K562 (cell line): ENCODE measurements at regions not wholly inside any gene's neighbourhood (a gene's known extent, or its start where the extent isn't known, plus 50 kb on each side); places are given as distances from the start of the nearest gene placed in this dataset.

Source experiments
- ATAC-seq: fragments of 200-7000 bp; cut with Tn5 transposase; 3 replicates; pipeline ENCODE4 v1.9.1; 2020; ENCODE audit warnings: moderate library complexity
- BruUV-seq: library from RNA; stranded (reverse); fragments of 400-500 nt; replicated peaks from 2 replicates; lab custom pipeline; 2021; lab: Mats Ljungman, UMichigan
- CTCF ChIA-PET: fragments of 300-600 bp; formaldehyde crosslinking; extraction: SDS; loops from one replicate; lab custom pipeline; 2021; ENCODE audit warnings: low intra/inter-chr PET ratio; lab: Yijun Ruan, JAX
- POLR2A ChIA-PET: fragments of 300-600, 350-650 bp; sonication (Branson Sonifier 250); formaldehyde crosslinking; extraction: SDS; loops from one replicate; lab custom pipeline; 2021; ENCODE audit warnings: antibody characterized with exemption, inconsistent platforms; lab: Yijun Ruan, JAX
- DNase-seq, 4 experiments: peaks; one replicate each; pipeline versions ENCODE4 v3.0.0 to v3.0.0-alpha.2; 2011 to 2018; ENCODE audit warnings: low spot score in 3 of 4, mixed read lengths in 3 of 4; ENCODE audit errors: extremely low read depth in 1 of 4
- FAIRE-seq: peaks from 2 replicates; lab custom pipeline; 2011; peaks lifted over from hg19 to GRCh38; lab: Jason Lieb, UNC
- H2AFZ ChIP-seq: 2 replicates; pipeline ENCODE4 v1.6.0; 2011; ENCODE audit warnings: low read depth, low read length, control low read depth, inconsistent platforms
- H3K27ac ChIP-seq: fragments of 200-600 bp; 3 replicates; pipeline ENCODE4 v1.8.0; 2011; ENCODE audit warnings: low read depth, mild to moderate bottlenecking, control low read depth, inconsistent platforms, low read length, moderate library complexity, mixed read lengths; ENCODE audit errors: extremely low read depth
- H3K27me3 ChIP-seq, 2 experiments: fragments of 300-600 bp in 1 of 2; 2 replicates in 1 of 2; 3 replicates in 1 of 2; pipeline versions ENCODE4 v1.6.0 to v1.8.0; 2011; ENCODE audit warnings: inconsistent platforms in 2 of 2, low read length in 2 of 2, mild to moderate bottlenecking in 1 of 2, mixed read lengths in 1 of 2, moderate library complexity in 1 of 2; ENCODE audit not compliant: control insufficient read depth in 2 of 2, insufficient read depth in 2 of 2
- H3K36me3 ChIP-seq: fragments of 300-600 bp; 3 replicates; pipeline ENCODE4 v1.8.0; 2011; ENCODE audit warnings: mild to moderate bottlenecking, low read length, inconsistent platforms; ENCODE audit not compliant: control insufficient read depth, insufficient read depth
- H3K4me1 ChIP-seq, 2 experiments: fragments of 200-600 bp in 1 of 2; replicated peaks in 1 of 2; 2 replicates in 1 of 2; 3 replicates in 1 of 2; pipeline versions ENCODE4 v1.5.1 to v1.8.0; 2011; ENCODE audit warnings: inconsistent platforms in 2 of 2, low read length in 2 of 2, mild to moderate bottlenecking in 1 of 2, mixed read lengths in 1 of 2, moderate library complexity in 1 of 2; ENCODE audit not compliant: control insufficient read depth in 2 of 2, insufficient read depth in 2 of 2
- H3K4me2 ChIP-seq: 2 replicates; pipeline ENCODE4 v1.6.1; 2011; ENCODE audit warnings: low read length, control low read depth, inconsistent platforms, mixed read lengths; ENCODE audit not compliant: insufficient read depth
- H3K4me3 ChIP-seq: fragments of 200-600 bp; sonication (generic), shearing (Covaris generic); 2 replicates; pipeline ENCODE4 v1.5.1; 2016; ENCODE audit warnings: control low read depth, inconsistent platforms
- H3K79me2 ChIP-seq: fragments of 200-600 bp; 3 replicates; pipeline ENCODE4 v1.8.0; 2011; ENCODE audit warnings: low read length, inconsistent platforms; ENCODE audit not compliant: control insufficient read depth, insufficient read depth
- H3K9ac ChIP-seq, 2 experiments: 2 replicates each; pipeline versions ENCODE4 v1.6.0 to v1.6.1; 2011; ENCODE audit warnings: low read depth in 2 of 2, low read length in 2 of 2, control low read depth in 1 of 2, inconsistent platforms in 1 of 2, mild to moderate bottlenecking in 1 of 2, mixed read lengths in 1 of 2; ENCODE audit not compliant: insufficient read depth in 1 of 2
- H3K9me1 ChIP-seq: one replicate; pipeline ENCODE4 v1.6.0; 2011; ENCODE audit warnings: inconsistent platforms, mild to moderate bottlenecking, low read length, moderate library complexity; ENCODE audit not compliant: control insufficient read depth, insufficient read depth
- H3K9me3 ChIP-seq: replicated peaks from 2 replicates; pipeline ENCODE4 v1.5.1; 2011; ENCODE audit warnings: low read depth, low read length, inconsistent platforms; ENCODE audit not compliant: control insufficient read depth, insufficient read depth
- H4K20me1 ChIP-seq: replicated peaks from 2 replicates; pipeline ENCODE4 v1.6.1; 2011; ENCODE audit warnings: low read length, inconsistent platforms, mixed read lengths; ENCODE audit not compliant: control insufficient read depth, insufficient read depth
- C11orf30 ChIP-seq: fragments of 450-650 bp; IDR thresholded peaks from 2 replicates; pipeline ENCODE4 v1.6.1; 2016; ENCODE audit warnings: low read depth, mild to moderate bottlenecking
- CBX8 ChIP-seq: fragments of 200-600 bp; sonication (generic); IDR thresholded peaks from 2 replicates; pipeline ENCODE4 v1.6.1; 2012; ENCODE audit warnings: borderline replicate concordance, mixed run types, low read depth, mild to moderate bottlenecking, moderate library complexity, mixed read lengths, low read length, control low read depth, inconsistent platforms; ENCODE audit not compliant: poor library complexity, severe bottlenecking; ENCODE audit errors: extremely low read depth
- HOXB6 ChIP-seq: fragments of 250-450 bp; sonication (Bioruptor Pico); IDR thresholded peaks from 2 replicates; pipeline ENCODE4 v1.5.1; 2022; ENCODE audit warnings: mild to moderate bottlenecking, borderline replicate concordance
- MAZ ChIP-seq, 2 experiments: fragments of 450-650 bp in 1 of 2; sonication (generic) in 1 of 2; formaldehyde crosslinking; IDR thresholded peaks in 1 of 2; conservative IDR thresholded peaks in 1 of 2; 2 replicates each; pipeline versions ENCODE4 v1.4.0 to v1.5.0; 2020; ENCODE audit warnings: mild to moderate bottlenecking in 1 of 2, missing genetic modification reagents in 1 of 2
- MEIS2 ChIP-seq: fragments of 450-650 bp; IDR thresholded peaks from 2 replicates; pipeline ENCODE4 v1.6.1; 2014; ENCODE audit warnings: mild to moderate bottlenecking; ENCODE audit not compliant: partially characterized antibody
- NONO ChIP-seq, 2 experiments: fragments of 200-400 bp in 1 of 2; fragments of 450-650 bp in 1 of 2; formaldehyde crosslinking in 1 of 2; IDR thresholded peaks; 2 replicates each; pipeline ENCODE4 v1.6.1; 2017; ENCODE audit warnings: low read depth in 2 of 2, mild to moderate bottlenecking in 2 of 2, moderate library complexity in 2 of 2, low read length in 1 of 2
- NR2C1 ChIP-seq, 2 experiments: fragments of 450-650 bp; IDR thresholded peaks; 2 replicates each; pipeline ENCODE4 v1.6.1; 2017; ENCODE audit warnings: mild to moderate bottlenecking in 2 of 2, antibody characterized with exemption in 1 of 2, inconsistent platforms in 1 of 2, missing compliant biosample characterization in 1 of 2, missing genetic modification characterization in 1 of 2
- PHB2 ChIP-seq: fragments of 450-650 bp; IDR thresholded peaks from 2 replicates; pipeline ENCODE4 v1.6.1; 2017; ENCODE audit warnings: low read depth
- PKNOX1 ChIP-seq: fragments of 450-650 bp; IDR thresholded peaks from 2 replicates; pipeline ENCODE4 v1.6.1; 2016
- RBM15 ChIP-seq: fragments of 200-400 bp; formaldehyde crosslinking; IDR thresholded peaks from 2 replicates; pipeline ENCODE4 v1.6.1; 2018; ENCODE audit warnings: mild to moderate bottlenecking, low read length, moderate library complexity; ENCODE audit not compliant: insufficient read depth
- ZC3H11A ChIP-seq: IDR thresholded peaks from 2 replicates; pipeline ENCODE4 v1.6.1; 2012; ENCODE audit warnings: low read depth, low read length, improper control_type of control experiment
- in situ Hi-C: fragments of 300-500 bp; cut with MboI; formaldehyde crosslinking; loops from 4 replicates; pipeline ENCODE4 v1.15.0; 2018; ENCODE audit warnings: inconsistent platforms, mixed read lengths
- intact Hi-C: fragments of 100-400 bp; cut with micrococcal nuclease; formaldehyde crosslinking; loops from 2 replicates; pipeline ENCODE4 v1.14.2; 2022
- TF ChIP-seq, protein P1 (sequence below): sonication (generic); formaldehyde crosslinking; IDR thresholded peaks from 2 replicates; pipeline ENCODE4 v1.8.1; 2023; ENCODE audit warnings: missing genetic modification reagents, mild to moderate bottlenecking, borderline replicate concordance
- TF ChIP-seq, protein P2 (sequence below): fragments of 200-800 bp; sonication (Bioruptor generic); IDR thresholded peaks from 2 replicates; pipeline ENCODE4 v1.6.1; 2017; ENCODE audit warnings: missing genetic modification characterization, missing compliant biosample characterization

DNA sequence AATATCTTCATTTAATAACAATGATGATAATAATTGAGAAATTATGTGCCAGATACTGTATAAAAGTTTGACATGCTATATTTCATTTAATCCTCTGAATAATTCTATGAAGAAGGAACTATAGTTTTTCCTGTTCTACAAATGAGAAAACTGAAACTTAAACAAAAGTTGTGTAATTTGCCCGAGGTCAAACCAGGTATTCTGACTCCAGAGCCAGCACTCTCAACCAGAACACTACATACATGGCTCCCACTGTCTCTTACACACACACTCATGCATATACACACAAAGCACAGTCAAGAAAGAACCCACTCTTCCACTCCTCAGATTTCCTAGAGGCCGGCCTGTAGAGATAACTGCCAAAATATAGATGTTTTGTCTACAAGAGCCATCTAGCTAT lies 374.0 kb upstream of the EMCN start (continued):
- TF ChIP-seq, protein P1, sequence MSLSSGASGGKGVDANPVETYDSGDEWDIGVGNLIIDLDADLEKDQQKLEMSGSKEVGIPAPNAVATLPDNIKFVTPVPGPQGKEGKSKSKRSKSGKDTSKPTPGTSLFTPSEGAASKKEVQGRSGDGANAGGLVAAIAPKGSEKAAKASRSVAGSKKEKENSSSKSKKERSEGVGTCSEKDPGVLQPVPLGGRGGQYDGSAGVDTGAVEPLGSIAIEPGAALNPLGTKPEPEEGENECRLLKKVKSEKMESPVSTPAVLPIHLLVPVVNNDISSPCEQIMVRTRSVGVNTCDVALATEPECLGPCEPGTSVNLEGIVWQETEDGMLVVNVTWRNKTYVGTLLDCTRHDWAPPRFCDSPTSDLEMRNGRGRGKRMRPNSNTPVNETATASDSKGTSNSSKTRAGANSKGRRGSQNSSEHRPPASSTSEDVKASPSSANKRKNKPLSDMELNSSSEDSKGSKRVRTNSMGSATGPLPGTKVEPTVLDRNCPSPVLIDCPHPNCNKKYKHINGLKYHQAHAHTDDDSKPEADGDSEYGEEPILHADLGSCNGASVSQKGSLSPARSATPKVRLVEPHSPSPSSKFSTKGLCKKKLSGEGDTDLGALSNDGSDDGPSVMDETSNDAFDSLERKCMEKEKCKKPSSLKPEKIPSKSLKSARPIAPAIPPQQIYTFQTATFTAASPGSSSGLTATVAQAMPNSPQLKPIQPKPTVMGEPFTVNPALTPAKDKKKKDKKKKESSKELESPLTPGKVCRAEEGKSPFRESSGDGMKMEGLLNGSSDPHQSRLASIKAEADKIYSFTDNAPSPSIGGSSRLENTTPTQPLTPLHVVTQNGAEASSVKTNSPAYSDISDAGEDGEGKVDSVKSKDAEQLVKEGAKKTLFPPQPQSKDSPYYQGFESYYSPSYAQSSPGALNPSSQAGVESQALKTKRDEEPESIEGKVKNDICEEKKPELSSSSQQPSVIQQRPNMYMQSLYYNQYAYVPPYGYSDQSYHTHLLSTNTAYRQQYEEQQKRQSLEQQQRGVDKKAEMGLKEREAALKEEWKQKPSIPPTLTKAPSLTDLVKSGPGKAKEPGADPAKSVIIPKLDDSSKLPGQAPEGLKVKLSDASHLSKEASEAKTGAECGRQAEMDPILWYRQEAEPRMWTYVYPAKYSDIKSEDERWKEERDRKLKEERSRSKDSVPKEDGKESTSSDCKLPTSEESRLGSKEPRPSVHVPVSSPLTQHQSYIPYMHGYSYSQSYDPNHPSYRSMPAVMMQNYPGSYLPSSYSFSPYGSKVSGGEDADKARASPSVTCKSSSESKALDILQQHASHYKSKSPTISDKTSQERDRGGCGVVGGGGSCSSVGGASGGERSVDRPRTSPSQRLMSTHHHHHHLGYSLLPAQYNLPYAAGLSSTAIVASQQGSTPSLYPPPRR (CRISPR knock-in tag), result no peak
- no peak for TF ChIP-seq NR2C1 (IDR thresholded peaks at IDR 0.05)
- no peak for TF ChIP-seq NR2C1 (tag; IDR thresholded peaks at IDR 0.05)
- no peak for TF ChIP-seq PKNOX1
- TF ChIP-seq MAZ (CRISPR knock-in tag; conservative IDR thresholded peaks at IDR 0.05 in 1 of 2, IDR thresholded peaks at IDR 0.05 in 1 of 2), result no peak

DNA sequence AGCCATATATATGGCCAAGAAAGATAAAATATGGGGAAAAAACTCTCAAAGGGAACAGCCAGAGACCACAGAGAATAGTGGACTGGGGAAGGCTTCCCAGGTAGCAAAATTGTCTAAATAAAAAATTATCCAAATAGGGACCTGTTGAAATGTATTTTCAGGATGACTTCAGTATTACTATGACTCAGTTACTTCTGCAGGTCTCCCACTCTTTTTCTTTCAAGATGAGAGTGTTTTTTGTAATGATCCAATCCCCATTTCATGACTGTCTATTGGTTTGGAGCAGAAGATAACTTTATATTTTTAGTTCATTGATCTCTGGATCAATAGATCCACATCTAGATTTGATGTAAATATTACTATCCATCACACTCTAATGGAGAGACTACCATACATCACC lies 372.1 kb upstream of the EMCN start:
- Histone ChIP-seq H3K9me3 (no peaks in the 10 kb centered on the region), H3K9ac (no peak overlapping the region), H3K27ac (no peak overlapping the region), H3K79me2 (no peaks in the 10 kb centered on the region), H3K4me2 (no peak overlapping the region), H2AFZ (no peak overlapping the region), H3K9me1 (no peaks in the 10 kb centered on the region), H4K20me1 (no peaks in the 10 kb centered on the region), H3K27me3 (no peaks in the 10 kb centered on the region), H3K4me1 (no peaks in the 10 kb centered on the region), H3K36me3 (no peaks in the 10 kb centered on the region), H3K4me3 (no peak overlapping the region)
- no peak for DNase-seq
- FAIRE-seq, result no peak
- BruUV-seq, result no TSS peak
- no peak for ATAC-seq
- POLR2A ChIA-PET, result no interaction called here
- in situ Hi-C loops, result no loop called here
- CTCF ChIA-PET, result no interaction called here
- intact Hi-C loops, result no loop called here
- TF ChIP-seq CBX8 (no peak), ZC3H11A (no peak), NONO (IDR thresholded peaks at IDR 0.05; ENCODE audit: low read depth in 2 of 2, low read length in 1 of 2) (no peak), HOXB6 (CRISPR knock-in tag) (no peak), C11orf30 (no peak), MEIS2 (no peak), RBM15 (no peak), PHB2 (no peak)
- TF ChIP-seq, protein P2, sequence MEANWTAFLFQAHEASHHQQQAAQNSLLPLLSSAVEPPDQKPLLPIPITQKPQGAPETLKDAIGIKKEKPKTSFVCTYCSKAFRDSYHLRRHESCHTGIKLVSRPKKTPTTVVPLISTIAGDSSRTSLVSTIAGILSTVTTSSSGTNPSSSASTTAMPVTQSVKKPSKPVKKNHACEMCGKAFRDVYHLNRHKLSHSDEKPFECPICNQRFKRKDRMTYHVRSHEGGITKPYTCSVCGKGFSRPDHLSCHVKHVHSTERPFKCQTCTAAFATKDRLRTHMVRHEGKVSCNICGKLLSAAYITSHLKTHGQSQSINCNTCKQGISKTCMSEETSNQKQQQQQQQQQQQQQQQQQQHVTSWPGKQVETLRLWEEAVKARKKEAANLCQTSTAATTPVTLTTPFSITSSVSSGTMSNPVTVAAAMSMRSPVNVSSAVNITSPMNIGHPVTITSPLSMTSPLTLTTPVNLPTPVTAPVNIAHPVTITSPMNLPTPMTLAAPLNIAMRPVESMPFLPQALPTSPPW (CRISPR knock-in tag), result no peak
